Choroid plexus epithelial cell (primary cell): ENCODE measurements at regions not wholly inside any gene's neighbourhood (a gene's known extent, or its start where the extent isn't known, plus 50 kb on each side); places are given as distances from the start of the nearest gene placed in this dataset.

Experiments used
- DNase-seq: peaks from one replicate; pipeline ENCODE4 v3.0.0-alpha.2; 2010; ENCODE audit warnings: low read depth
- H3K4me3 ChIP-seq: 2 replicates; pipeline ENCODE4 v1.5.1; 2011; ENCODE audit warnings: low read depth, mild to moderate bottlenecking, control low read depth, low read length, moderate library complexity
- TF ChIP-seq, protein P1 (sequence below): conservative IDR thresholded peaks from 2 replicates; pipeline ENCODE4 v1.5.1; 2011; ENCODE audit warnings: low read depth, mild to moderate bottlenecking, control low read depth, inconsistent platforms, low read length, moderate library complexity

DNA sequence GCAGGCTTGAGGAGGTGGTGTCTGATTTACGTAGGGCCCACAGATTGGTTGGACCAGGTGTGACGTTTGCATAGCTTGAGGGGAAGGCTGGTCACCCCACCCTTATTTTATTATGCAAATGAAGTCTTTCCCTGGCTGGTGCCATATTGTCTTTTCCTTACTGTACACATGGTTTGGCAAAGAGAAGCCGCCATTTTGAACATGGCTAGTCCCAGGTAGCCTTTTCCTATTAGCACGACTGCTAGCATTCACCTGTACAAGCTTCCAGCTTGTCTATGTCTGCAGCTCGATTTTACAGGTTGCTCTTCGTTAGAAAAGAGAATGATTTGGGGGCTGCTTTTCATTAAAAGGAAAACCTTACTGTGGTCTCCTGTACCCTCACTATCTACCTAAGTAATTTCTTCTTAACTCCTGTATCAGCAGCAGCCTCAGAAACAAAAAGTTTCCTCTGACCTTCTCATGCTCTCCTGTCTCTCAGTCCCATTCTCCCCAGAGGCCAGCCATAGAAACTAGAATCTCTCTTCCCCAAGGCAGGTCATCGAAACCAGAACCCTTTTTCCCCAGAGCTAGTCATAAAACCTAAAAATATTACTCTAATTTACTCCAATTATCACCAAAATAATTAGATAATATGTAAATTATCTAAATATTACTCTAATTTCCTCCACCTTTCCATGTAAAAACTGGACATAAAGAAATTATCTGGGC, 151.8 kb downstream of the B3GNT2 start:
- no peak for DNase-seq
- no peak overlapping the region for H3K4me3 ChIP-seq
- TF ChIP-seq, protein P1, sequence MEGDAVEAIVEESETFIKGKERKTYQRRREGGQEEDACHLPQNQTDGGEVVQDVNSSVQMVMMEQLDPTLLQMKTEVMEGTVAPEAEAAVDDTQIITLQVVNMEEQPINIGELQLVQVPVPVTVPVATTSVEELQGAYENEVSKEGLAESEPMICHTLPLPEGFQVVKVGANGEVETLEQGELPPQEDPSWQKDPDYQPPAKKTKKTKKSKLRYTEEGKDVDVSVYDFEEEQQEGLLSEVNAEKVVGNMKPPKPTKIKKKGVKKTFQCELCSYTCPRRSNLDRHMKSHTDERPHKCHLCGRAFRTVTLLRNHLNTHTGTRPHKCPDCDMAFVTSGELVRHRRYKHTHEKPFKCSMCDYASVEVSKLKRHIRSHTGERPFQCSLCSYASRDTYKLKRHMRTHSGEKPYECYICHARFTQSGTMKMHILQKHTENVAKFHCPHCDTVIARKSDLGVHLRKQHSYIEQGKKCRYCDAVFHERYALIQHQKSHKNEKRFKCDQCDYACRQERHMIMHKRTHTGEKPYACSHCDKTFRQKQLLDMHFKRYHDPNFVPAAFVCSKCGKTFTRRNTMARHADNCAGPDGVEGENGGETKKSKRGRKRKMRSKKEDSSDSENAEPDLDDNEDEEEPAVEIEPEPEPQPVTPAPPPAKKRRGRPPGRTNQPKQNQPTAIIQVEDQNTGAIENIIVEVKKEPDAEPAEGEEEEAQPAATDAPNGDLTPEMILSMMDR: no peak

DNA sequence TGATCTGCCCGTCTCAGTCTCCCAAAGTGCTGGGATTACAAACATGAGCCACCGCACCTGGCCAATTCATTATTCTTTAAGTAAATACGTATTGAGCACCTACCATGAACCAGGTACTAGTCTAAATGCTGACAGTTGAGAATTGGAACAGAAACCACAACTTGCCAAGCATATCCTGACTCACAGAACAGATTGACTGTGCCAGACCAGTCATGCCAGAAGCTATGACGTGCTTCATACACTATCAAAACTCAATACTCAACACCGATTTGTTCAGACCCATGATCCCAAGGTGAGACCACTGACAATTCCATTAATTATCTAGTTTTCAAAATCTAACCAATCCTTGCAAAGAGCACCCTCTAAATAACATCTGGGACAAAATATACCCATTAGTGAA, 148.6 kb downstream of the B3GNT2 start:
- no peak overlapping the region for H3K4me3 ChIP-seq
- DNase-seq: no peak
- TF ChIP-seq, protein P1: no peak

DNA sequence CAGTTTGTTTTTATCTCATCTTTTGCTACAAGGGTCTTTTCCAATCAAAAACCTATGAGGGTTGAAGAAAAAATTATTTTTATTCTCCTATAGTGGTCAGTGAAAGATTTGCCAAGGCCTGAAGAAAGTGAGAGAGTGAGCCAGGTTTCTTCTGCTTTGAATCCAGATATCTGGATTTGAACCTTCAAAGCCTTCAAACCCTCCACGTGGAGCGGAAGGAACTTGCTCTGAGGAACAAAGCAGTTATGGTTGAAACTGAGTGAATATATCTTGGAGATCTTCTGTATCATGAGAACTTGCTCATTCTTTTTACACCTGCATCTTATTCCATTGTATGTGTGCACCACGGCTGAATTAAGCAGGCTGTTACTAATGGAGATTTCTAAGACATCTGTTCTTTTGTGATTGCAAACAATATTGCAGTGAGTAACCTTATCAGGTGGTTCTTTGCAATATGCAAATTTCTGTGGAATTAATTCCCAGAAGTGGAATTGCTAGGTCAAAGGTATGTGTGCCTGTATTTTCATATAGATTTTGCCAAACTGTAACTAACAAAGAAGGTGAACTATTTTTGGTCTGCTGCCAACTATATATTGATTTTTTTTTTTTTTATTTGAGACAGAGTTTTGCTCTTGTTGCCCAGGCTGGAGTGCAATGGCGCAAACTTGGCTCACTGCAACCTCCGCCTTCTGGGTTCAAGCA, 147.9 kb downstream of the B3GNT2 start:
- TF ChIP-seq, protein P1: no peak
- DNase-seq: no peak
- H3K4me3 ChIP-seq: no peak overlapping the region

DNA sequence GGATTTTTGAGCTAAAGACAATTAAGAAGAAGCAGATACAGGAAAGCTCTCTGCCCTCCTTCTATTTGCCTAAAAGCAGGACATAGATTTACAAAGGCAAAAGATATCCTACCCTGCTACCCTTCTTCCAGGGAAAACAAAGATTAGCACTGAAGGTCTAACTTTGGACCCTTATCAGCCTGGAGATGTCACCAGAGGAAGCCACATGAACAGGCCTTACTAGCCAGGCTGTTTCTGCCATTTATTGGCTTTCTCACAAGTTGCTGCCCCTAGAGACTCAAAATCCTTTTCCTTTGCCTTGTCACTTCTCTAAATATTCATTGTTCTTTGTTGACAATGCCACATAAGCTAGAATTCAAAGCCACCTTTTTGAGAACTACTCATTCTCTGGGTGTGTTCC, 147.3 kb downstream of the B3GNT2 start:
- H3K4me3 ChIP-seq: no peak overlapping the region
- no peak for DNase-seq
- TF ChIP-seq, protein P1: no peak

DNA sequence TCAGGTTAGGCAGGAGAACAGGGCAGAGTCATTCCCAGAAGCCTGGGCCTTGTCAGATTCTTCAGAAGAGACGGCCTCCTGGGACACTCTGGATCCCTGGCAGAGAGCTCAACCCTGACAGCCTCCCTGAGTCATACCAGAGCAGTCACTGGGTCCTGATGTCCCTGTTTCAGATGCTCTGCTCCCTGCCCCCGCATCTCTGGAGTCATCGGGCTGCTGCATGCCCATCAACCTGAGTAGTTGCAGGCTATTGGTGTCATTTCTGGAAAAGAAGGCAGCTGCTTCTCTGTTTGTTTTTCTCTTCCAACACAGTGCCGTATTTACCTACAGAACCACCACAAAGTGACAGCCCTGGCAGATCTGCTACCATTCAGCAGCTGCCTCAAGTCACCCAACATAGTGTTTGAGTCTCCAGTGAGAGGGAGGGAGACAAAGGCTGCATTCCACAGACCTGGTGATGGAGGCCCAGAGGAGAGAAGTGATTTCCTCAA, 145.1 kb downstream of the B3GNT2 start:
- no peak for DNase-seq
- no peak overlapping the region for H3K4me3 ChIP-seq
- TF ChIP-seq, protein P1: no peak

DNA sequence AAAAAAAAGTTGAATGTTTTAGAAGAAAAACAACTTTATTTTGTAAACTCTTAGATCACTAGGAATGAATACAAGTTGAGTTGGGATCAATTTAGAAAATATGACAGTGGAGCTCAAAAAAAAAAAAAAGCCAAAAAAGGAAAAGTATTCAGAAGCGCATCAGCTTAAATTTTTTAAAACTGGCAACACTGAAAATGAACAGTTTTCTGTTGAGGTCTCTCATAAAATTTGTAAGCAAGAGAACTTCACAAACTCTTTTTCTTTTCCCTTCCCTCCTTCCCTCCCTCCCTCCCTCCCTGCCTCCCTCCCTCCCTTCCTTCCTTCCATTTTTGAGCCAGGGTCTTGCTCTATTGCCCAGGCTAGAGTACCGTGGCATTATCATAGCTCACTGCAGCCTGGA, 143.9 kb downstream of the B3GNT2 start:
- TF ChIP-seq, protein P1: no peak
- no peak for DNase-seq
- H3K4me3 ChIP-seq: no peak overlapping the region
